HEK293 (cell line): ENCODE measurements at regions not wholly inside any gene's neighbourhood (a gene's known extent, or its start where the extent isn't known, plus 50 kb on each side); places are given as distances from the start of the nearest gene placed in this dataset.
A peak's percentile ranks its signal among the peaks of the same experiment; 100 is the strongest.

Experiments
- CTCF ChIA-PET: fragments of 350-600 bp; formaldehyde crosslinking; extraction: SDS; loops from one replicate; lab custom pipeline; 2021; ENCODE audit warnings: antibody characterized with exemption; lab: Yijun Ruan, JAX
- POLR2A ChIA-PET: fragments of 300-600 bp; formaldehyde crosslinking; extraction: SDS; loops from one replicate; lab custom pipeline; 2020; ENCODE audit warnings: antibody characterized with exemption, inconsistent platforms; lab: Yijun Ruan, JAX
- H3K27ac ChIP-seq: fragments of 200-500 bp; sonication (Bioruptor generic); 2 replicates; pipeline ENCODE4 v1.5.1; 2014; ENCODE audit warnings: low read depth, low read length, control low read depth, inconsistent platforms; ENCODE audit errors: extremely low read depth
- H3K36me3 ChIP-seq, 2 experiments: fragments of 200-500 bp in 1 of 2; sonication (Bioruptor generic) in 1 of 2; 1 replicate in 1 of 2; 2 replicates in 1 of 2; pipeline ENCODE4 v1.5.1; 2014 to 2017; ENCODE audit warnings: inconsistent platforms in 2 of 2, low read length in 2 of 2; ENCODE audit not compliant: control insufficient read depth in 2 of 2, insufficient read depth in 1 of 2
- H3K4me1 ChIP-seq: fragments of 200-500 bp; sonication (Bioruptor generic); 2 replicates; pipeline ENCODE4 v1.5.1; 2014; ENCODE audit warnings: mild to moderate bottlenecking, low read length, inconsistent platforms; ENCODE audit not compliant: control insufficient read depth, insufficient read depth
- H3K4me3 ChIP-seq: 2 replicates; pipeline ENCODE4 v1.5.1; 2011; ENCODE audit warnings: low read depth, mild to moderate bottlenecking, control low read depth, low read length, moderate library complexity
- H3K9me3 ChIP-seq: fragments of 200-500 bp; sonication (Bioruptor generic); 2 replicates; pipeline ENCODE4 v1.5.1; 2014; ENCODE audit warnings: low read depth, low read length, inconsistent platforms; ENCODE audit not compliant: control insufficient read depth, insufficient read depth
- GFI1B ChIP-seq: fragments of 450-650 bp; formaldehyde crosslinking; IDR thresholded peaks from 2 replicates; pipeline ENCODE4 v1.5.1; 2016; ENCODE audit warnings: missing biosample characterization, missing genetic modification characterization
- GLIS1 ChIP-seq: fragments of 450-650 bp; formaldehyde crosslinking; IDR thresholded peaks from 2 replicates; pipeline ENCODE4 v1.5.1; 2016; ENCODE audit warnings: missing biosample characterization, missing genetic modification characterization
- ZIC2 ChIP-seq: fragments of 450-650 bp; formaldehyde crosslinking; IDR thresholded peaks from 2 replicates; pipeline ENCODE4 v1.5.1; 2016; ENCODE audit warnings: missing biosample characterization, missing genetic modification characterization
- ZNF140 ChIP-seq: fragments of 450-650 bp; formaldehyde crosslinking; IDR thresholded peaks from 2 replicates; pipeline ENCODE4 v1.5.1; 2016; ENCODE audit warnings: missing biosample characterization, missing genetic modification characterization
- ZNF174 ChIP-seq: fragments of 450-650 bp; formaldehyde crosslinking; IDR thresholded peaks from 2 replicates; pipeline ENCODE4 v1.5.0; 2017; ENCODE audit warnings: missing biosample characterization, mild to moderate bottlenecking, missing genetic modification characterization
- ZNF175 ChIP-seq: fragments of 450-650 bp; formaldehyde crosslinking; IDR thresholded peaks from 2 replicates; pipeline ENCODE4 v1.5.1; 2016; ENCODE audit warnings: missing biosample characterization, missing genetic modification characterization
- ZNF26 ChIP-seq: fragments of 450-650 bp; formaldehyde crosslinking; IDR thresholded peaks from 2 replicates; pipeline ENCODE4 v1.5.1; 2016; ENCODE audit warnings: missing biosample characterization, missing genetic modification characterization
- ZNF280C ChIP-seq: fragments of 450-650 bp; formaldehyde crosslinking; IDR thresholded peaks from 2 replicates; pipeline ENCODE4 v1.5.1; 2016; ENCODE audit warnings: missing biosample characterization, missing genetic modification characterization
- ZNF324 ChIP-seq: fragments of 450-650 bp; formaldehyde crosslinking; IDR thresholded peaks from 2 replicates; pipeline ENCODE4 v1.5.1; 2016; ENCODE audit warnings: missing biosample characterization, missing genetic modification characterization
- ZNF362 ChIP-seq: fragments of 450-650 bp; formaldehyde crosslinking; IDR thresholded peaks from 2 replicates; pipeline ENCODE4 v1.5.1; 2016; ENCODE audit warnings: missing biosample characterization, missing genetic modification characterization
- ZNF513 ChIP-seq: fragments of 450-650 bp; IDR thresholded peaks from 2 replicates; pipeline ENCODE4 v1.5.1; 2018; ENCODE audit warnings: missing biosample characterization, missing genetic modification characterization
- ZNF660 ChIP-seq: fragments of 450-650 bp; IDR thresholded peaks from 2 replicates; pipeline ENCODE4 v1.5.1; 2018; ENCODE audit warnings: missing biosample characterization, mild to moderate bottlenecking, missing genetic modification characterization
- ZNF704 ChIP-seq: fragments of 450-650 bp; formaldehyde crosslinking; IDR thresholded peaks from 2 replicates; pipeline ENCODE4 v1.5.1; 2016; ENCODE audit warnings: missing biosample characterization, missing genetic modification characterization

GRCh38 chr10:10293041-10293440 is 724.6 kb upstream of the CELF2 start:
- no peak overlapping the region for H3K27ac ChIP-seq
- H3K4me1 ChIP-seq = no peaks in the 10 kb centered on the region
- POLR2A ChIA-PET = no interaction called here
- no peak overlapping the region for H3K4me3 ChIP-seq
- no peaks in the 10 kb centered on the region for H3K36me3 ChIP-seq
- H3K9me3 ChIP-seq = no peaks in the 10 kb centered on the region
- TF ChIP-seq ZNF324 (tag by site-specific recombination) (no peak), ZNF280C (tag by site-specific recombination) (no peak), ZIC2 (tag by site-specific recombination) (no peak), ZNF660 (tag by site-specific recombination) (no peak), ZNF362 (no peak), ZNF174 (tag by site-specific recombination) (no peak), ZNF704 (tag by site-specific recombination) (no peak), ZNF140 (tag by site-specific recombination) (no peak), ZNF513 (tag by site-specific recombination) (no peak), ZNF175 (tag by site-specific recombination) (no peak), GFI1B (tag by site-specific recombination) (no peak)
- TF ChIP-seq, all 188 proteins: peak for 0
- CTCF ChIA-PET = interaction anchor here (0.6 kb wide), 1 partner anchor 33 kb away, joined by 3 read pairs; no protein-coding TSS in a partner anchor

- no peaks in the 10 kb centered on the region for H3K9me3 ChIP-seq
- no peaks in the 10 kb centered on the region for H3K4me1 ChIP-seq
- H3K4me3 ChIP-seq = no peak overlapping the region
- ChIA-PET POLR2A (no interaction called here), CTCF (interaction anchor here (0.6 kb wide), 2 partner anchors 33 to 578 kb away, joined by 3 read pairs; no protein-coding TSS in a partner anchor)
- H3K27ac ChIP-seq = no peak overlapping the region
- TF ChIP-seq ZNF26 (tag by site-specific recombination) (no peak), GLIS1 (tag by site-specific recombination) (peak; percentile 97)
- TF ChIP-seq, all 188 proteins: peak for 1
- no peaks in the 10 kb centered on the region for H3K36me3 ChIP-seq
Measured at GRCh38 chr10:10293481-10293951, 724.2 kb upstream of the CELF2 start.
